GM21825 (cell line): ENCODE measurements at regions not wholly inside any gene's neighbourhood (a gene's known extent, or its start where the extent isn't known, plus 50 kb on each side); places are given as distances from the start of the nearest gene placed in this dataset.
A peak's percentile ranks its signal among the peaks of the same experiment; 100 is the strongest.

Source experiments
- ATAC-seq: cut with Tn5 transposase; IDR thresholded peaks from one replicate; pipeline ENCODE4 v1.9.1; 2021; ENCODE audit warnings: mild to moderate bottlenecking, moderate library complexity; ENCODE audit not compliant: unreplicated experiment

DNA sequence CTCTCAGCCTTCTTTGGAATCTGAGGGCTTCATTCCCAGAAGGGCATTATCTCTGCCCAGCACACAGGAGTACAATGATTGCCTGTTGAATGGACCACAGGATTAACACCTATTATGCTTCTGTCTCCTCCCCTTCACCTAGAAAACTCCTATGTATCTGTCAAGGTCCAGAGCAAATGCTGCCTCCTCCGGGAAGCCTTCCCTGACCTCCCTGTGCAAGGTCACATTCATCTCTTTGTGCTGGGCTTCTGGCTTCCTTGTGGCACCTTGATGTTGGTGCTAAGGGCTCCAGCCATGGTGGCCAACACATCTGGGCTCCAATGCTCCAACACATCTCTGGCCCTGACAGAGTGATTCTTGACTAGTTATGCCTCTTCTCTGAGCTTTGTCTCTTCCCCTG lies 49.9 kb upstream of the ATP2B2 start:
- no peak for ATAC-seq

GRCh38 chr3:10556312-10556711 lies 50.9 kb upstream of the ATP2B2 start:
- no peak for ATAC-seq

DNA sequence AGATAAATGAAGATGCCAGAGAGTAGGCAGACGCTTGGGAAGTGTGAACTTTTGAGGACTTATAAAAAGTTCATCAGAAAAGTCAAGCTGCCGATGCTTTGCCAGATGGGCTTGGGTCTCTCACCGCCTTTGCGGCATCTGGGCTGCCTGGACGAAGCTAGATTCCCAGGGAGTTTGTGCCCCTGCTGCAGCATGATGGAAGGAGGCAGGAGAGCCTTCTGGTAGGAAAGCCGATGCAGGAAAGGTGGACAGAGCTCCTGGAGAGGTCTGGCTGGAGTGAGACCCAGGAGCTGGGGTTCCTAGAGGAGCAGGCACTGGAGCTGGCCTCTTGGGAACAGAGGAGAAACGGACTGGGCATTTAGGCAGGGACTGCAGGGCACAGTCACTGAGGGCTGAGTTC lies 51.9 kb upstream of the ATP2B2 start:
- ATAC-seq = no peak

DNA sequence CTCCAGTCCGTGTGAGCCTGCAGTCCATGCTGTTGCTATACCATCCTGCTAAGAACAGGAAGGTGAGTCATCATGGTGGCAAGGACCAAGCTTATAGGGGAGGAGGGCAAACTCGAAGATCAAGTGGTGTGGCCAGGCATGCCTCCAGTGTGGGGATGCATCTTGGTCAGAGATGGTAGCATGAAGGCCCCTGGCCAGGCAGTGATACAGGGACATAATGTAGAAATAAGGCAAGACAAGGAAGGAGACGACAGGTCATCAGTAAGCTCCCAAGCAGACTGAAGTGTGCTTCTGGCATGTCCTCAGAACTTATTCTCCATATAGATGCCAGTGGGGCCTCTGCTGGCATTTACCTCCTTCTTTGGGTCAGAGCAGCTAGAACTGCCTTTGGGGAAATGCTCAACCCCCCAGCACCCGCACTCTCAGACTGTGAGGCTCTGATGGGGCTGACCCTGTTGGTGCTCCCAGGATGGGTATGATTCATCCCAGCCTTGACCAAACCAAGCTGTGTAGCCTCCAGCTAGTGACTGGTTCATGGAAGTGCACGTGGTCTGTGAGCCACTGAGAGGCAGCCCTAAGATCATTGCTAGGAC lies 52.5 kb upstream of the ATP2B2 start:
- no peak for ATAC-seq

DNA sequence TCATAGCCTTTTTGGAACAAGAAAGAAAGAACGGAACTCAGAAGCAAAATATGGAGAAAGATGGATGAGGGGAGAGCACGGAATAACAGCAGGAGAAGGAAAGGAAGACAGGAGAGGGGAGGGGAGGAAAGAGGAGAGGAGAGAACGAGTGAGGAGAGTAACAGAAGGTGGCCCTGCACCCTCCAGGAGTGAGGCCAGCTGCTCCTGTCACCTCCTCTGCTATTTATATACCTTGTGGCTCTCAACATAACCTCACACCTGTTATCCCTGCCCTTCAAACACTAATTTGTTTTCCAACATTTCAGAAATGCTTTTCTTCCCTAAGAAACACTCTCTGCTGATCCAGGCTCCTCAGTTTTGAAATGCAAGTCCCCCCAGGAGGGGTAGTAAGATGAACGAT lies 53.4 kb upstream of the ATP2B2 start:
- ATAC-seq = no peak

DNA sequence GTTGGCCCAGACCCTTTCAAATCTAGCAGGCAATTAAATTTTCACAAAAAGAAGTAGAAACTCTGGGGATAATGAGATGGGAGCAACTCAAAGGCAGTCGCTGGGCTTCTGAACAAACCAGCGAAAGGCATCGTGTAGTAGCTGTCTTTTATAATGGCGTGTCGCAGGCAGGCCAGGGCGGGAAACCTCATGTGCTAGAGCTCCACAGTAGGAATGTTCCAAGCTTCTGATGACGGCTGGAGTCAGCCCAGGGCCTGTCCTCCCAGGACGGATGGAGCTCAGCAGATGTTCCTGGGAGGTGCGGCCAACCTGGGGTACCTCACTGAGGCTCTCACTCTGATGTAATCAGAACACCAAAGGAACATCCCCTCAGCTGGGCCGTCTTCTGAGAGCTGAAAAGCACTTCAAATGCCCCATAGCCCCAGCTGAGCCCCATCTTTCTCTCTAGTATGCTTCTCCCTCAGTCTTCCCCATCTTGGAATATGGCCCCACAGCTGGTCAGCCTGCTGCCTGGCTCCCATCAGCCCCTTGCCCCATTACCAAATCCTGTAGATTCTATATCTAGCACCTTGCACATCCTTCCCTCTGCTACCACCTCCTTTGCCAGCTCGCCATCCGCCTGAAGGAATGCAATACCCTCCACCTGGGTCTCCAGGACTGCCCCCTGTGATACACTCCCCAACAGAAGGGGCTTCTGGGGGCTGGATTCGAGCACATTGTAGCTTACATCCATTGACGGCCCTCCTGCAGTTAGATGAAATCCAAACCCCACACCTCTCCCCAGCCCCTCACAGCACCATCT lies 54.9 kb upstream of the ATP2B2 start:
- no peak for ATAC-seq

DNA sequence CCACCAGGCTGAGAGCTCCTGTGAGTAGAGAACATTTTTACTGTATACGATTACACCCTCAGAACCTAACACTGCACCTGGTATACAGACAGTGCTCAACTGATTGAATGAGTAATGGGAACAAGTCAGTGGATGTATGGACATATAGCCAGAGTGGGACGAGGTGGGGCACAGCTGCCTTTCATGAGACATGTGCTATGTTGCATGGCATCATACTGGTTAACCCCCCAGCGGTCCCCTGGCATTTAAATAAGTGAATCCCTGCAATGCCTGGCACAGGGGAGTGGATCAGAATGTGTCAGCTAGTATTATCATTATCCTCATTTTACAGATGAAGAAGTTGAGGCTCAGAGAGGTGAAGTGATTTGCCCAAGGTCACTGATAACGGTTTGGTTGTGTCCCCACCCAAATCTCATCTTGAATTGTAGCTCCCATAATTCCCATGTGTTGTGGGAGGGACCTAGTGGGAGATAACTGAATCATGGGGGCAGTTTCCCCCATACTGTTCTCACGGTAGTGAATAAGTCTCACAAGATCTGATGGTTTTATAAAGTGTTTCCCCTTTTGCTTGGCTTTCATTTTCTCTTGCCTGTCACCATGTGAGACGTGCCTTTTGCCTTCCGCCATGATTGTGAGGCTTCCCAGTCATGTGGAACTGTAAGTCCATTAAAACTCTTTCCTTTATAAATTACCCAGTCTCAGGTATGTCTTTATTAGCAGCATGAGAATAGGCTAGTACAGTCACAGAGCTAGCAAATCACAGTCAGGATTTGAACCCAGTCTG lies 56.0 kb upstream of the ATP2B2 start:
- no peak for ATAC-seq

DNA sequence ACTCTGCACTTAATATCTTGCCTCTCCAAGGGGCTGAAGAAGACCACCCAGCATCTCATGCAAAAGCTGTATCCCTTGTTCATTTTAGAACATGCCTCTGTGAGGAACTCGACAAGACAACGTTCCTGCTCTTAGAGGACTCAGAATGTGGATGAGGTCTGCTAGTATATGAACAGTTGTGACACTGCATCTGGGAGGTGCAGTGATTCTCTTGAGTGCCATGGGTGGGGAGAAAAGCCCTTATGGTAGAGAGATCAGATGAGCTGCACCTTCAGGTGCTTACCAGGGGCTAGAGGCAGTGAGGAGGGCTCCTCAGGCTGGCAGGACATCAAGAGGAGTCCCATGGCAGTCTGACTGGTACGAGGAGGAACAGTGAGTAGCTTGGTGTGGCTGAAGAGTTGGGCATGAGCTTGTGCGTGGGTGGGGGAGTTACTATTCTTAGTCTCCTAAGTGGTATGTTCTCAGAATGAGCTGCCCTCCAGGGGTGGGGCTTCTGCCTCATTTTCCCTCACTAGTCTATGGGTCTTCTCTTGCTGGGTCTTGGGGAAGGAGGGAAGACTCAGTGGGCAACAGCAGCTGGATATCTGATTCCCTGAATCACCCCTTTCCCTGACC lies 56.7 kb upstream of the ATP2B2 start:
- ATAC-seq = no peak

GRCh38 chr3:10563396-10563795 lies 58.0 kb upstream of the ATP2B2 start:
- peak; percentile 62 for ATAC-seq

GRCh38 chr3:10565814-10566213 lies 60.4 kb upstream of the ATP2B2 start:
- ATAC-seq = no peak

DNA sequence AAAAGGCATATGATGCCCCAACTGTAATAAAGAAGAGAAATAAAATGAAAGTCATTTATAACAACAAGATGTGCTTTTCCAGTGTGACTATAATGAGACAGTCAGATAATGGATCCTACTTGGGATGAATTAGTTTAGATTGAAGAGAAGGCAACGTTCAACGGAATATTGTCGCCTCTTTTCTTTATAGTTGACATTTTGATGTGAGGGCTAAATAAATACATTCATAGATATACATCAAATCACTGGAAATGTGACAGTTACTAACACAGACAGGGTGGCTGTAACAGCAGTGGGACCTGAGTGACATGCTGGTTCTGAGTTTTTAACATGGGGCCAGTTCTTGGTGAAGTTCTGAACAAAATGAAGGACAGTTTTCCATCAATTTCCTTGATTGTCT lies 61.1 kb upstream of the ATP2B2 start:
- no peak for ATAC-seq

- ATAC-seq = no peak
Measured at GRCh38 chr3:10568549-10568948, 63.2 kb upstream of the ATP2B2 start.

DNA sequence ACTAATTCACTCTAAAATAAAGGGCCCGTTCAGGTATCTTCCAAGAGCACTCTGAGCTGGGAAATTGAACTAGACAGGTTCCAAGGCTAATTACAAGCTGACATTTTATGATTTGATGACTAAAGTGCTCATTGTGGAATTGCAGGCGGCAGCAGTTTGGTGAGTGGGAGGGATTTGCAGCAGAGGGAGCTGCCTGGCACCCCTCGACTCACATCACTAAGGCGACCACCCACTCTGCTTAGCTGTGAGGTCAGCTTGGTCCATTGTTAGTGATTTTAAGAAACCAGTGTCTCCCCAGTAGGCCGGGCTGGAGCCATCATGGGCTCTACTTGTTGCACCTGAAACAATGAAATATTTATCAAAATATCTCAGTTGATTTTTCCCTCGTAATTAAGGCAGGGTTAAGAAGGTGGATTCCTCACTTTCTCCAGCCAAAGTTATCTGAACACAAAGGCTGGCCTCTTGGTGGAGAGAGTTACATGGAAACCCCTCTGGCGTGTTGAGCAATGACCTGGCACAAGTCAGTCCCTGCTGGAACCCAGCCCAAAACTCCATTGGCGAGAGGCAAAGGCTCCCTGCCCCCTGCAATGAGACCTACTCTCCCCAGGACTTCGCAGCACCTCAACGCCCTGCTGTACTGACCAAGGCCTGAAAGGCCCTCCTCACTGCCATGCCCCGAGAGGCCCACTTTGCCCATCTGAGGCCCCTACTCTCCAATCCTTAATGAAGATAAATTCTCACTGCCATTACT lies 65.0 kb upstream of the ATP2B2 start:
- ATAC-seq = no peak

GRCh38 chr3:10574101-10574620 lies 68.8 kb upstream of the ATP2B2 start:
- ATAC-seq = no peak

GRCh38 chr3:10575601-10576160 lies 70.3 kb upstream of the ATP2B2 start:
- no peak for ATAC-seq

DNA sequence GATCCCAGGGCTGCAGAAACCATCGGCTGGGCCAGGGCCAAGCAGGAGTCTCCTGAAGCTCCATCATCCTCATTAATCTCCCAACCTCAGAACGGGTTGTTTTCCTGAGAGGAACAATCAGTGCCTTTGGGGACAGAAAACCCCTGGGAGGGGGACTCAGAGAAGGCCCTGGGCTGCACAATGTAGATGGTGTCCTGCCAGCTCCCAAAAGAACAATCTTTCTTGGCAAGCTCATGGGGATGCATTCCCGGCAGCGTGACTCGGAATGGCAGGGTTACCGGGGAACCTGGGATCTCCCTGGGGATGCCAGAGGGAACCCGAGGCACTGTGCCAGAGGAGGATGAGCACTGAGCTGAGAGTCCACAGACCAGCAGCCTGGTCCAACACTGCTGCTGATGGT lies 72.1 kb upstream of the ATP2B2 start:
- ATAC-seq = no peak

DNA sequence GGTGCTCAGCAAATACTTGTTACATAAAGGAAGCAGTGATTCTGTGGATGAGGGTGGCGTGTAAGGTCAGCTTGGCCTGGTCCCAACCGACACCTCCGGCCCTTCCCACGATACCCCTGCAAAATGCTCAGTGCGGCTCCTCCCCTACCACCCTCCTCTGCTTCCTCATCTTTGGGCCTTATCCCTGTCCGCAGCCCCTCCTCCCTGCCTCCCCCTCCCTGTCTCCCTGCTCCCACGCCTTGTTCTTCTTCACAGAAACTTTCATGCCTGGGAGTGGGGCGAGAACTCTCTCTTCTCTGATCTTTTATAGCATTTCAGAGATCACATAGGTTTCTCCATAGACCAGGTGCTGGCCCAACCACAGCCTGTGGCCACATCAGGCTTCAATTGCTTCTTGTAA lies 75.0 kb upstream of the ATP2B2 start:
- ATAC-seq = no peak

- ATAC-seq = no peak
Measured at GRCh38 chr3:10581251-10581650, 75.9 kb upstream of the ATP2B2 start.

DNA sequence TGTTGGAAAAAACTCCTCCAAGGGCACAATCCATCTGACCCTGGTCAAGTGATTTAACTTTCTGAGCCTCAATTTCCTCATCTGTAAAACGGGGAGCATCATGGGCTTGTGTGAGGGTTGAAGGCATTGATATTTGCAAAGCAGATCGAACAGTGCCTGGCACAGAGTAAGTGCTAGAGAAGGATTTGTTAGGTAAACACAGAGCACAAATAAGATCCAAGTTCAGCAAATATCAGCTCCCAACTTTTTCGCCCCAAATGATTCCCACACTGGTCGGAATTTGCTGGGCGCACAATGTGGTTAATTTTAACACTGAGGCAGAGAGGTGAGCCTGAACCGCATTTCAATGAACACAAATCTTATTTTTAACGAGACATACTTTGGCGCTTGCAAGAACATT lies 76.3 kb upstream of the ATP2B2 start:
- ATAC-seq = no peak

- no peak for ATAC-seq
Measured at GRCh38 chr3:10582733-10583132, 77.3 kb upstream of the ATP2B2 start.
